ENCODE measurements at regions not wholly inside any gene's neighbourhood (a gene's known extent, or its start where the extent isn't known, plus 50 kb on each side); places are given as distances from the start of the nearest gene placed in this dataset.

GRCh38 chr4:140291259-140291658, 82.2 kb upstream of the SCOC start:
- Histone ChIP-seq H3K9ac (ENCODE audit: insufficient read depth in 1 of 2, low read length in 2 of 2) (no peak overlapping the region), H3K4me3 (no peak overlapping the region), H3K27me3 (ENCODE audit: control insufficient read depth in 3 of 3, insufficient read depth in 3 of 3, low read length in 2 of 3) (no peaks in the 10 kb centered on the region), H3K27ac (ENCODE audit: low read depth in 1 of 2, low read length in 1 of 2) (no peak overlapping the region), H3K36me3 (ENCODE audit: control insufficient read depth in 4 of 4, insufficient read depth in 4 of 4, low read length in 4 of 4) (peaks cover 0 to 2% (median 0%) of the 10 kb centered on the region in 4 donors), H3K4me1 (ENCODE audit: control insufficient read depth in 5 of 5, insufficient read depth in 5 of 5, low read length in 5 of 5) (peaks cover 0 to 1% (median 0%) of the 10 kb centered on the region in 5 donors), H3K9me3 (ENCODE audit: control insufficient read depth in 4 of 4, insufficient read depth in 3 of 4, low read length in 3 of 4) (no peaks in the 10 kb centered on the region)
- WGBS, 2 donors = 96 to 97% methylated on average over 4 of the region's 4 CpGs
- ATAC-seq (ENCODE audit: insufficient read depth, low FRiP score) (no peak), DNase-seq (no peak)
- TF ChIP-seq, protein P1, sequence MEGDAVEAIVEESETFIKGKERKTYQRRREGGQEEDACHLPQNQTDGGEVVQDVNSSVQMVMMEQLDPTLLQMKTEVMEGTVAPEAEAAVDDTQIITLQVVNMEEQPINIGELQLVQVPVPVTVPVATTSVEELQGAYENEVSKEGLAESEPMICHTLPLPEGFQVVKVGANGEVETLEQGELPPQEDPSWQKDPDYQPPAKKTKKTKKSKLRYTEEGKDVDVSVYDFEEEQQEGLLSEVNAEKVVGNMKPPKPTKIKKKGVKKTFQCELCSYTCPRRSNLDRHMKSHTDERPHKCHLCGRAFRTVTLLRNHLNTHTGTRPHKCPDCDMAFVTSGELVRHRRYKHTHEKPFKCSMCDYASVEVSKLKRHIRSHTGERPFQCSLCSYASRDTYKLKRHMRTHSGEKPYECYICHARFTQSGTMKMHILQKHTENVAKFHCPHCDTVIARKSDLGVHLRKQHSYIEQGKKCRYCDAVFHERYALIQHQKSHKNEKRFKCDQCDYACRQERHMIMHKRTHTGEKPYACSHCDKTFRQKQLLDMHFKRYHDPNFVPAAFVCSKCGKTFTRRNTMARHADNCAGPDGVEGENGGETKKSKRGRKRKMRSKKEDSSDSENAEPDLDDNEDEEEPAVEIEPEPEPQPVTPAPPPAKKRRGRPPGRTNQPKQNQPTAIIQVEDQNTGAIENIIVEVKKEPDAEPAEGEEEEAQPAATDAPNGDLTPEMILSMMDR (IDR thresholded peaks at IDR 0.05; ENCODE audit: control extremely low read depth, extremely low read depth) = no peak

GRCh38 chr4:140289486-140289885, 84.0 kb upstream of the SCOC start:
- 83 to 93% methylated on average over 2 of the region's 2 CpGs for WGBS, 2 donors
- DNase-seq (no peak), ATAC-seq (ENCODE audit: insufficient read depth, low FRiP score) (no peak)
- Histone ChIP-seq H3K4me1 (ENCODE audit: control insufficient read depth in 5 of 5, insufficient read depth in 5 of 5, low read length in 5 of 5) (no peaks in the 10 kb centered on the region), H3K27me3 (ENCODE audit: control insufficient read depth in 3 of 3, insufficient read depth in 3 of 3, low read length in 2 of 3) (no peaks in the 10 kb centered on the region), H3K36me3 (ENCODE audit: control insufficient read depth in 4 of 4, insufficient read depth in 4 of 4, low read length in 4 of 4) (peaks cover 0 to 2% (median 0%) of the 10 kb centered on the region in 4 donors), H3K27ac (ENCODE audit: low read depth in 1 of 2, low read length in 1 of 2) (no peak overlapping the region), H3K9ac (ENCODE audit: insufficient read depth in 1 of 2, low read length in 2 of 2) (no peak overlapping the region), H3K4me3 (no peak overlapping the region), H3K9me3 (ENCODE audit: control insufficient read depth in 4 of 4, insufficient read depth in 3 of 4, low read length in 3 of 4) (no peaks in the 10 kb centered on the region)
- TF ChIP-seq, protein P1 (IDR thresholded peaks at IDR 0.05; ENCODE audit: control extremely low read depth, extremely low read depth) = no peak

GRCh38 chr4:140286456-140286855, 87.0 kb upstream of the SCOC start:
- no peaks in the 10 kb centered on the region for H3K9me3 ChIP-seq (ENCODE audit: control insufficient read depth in 4 of 4, insufficient read depth in 3 of 4, low read length in 3 of 4)
- H3K4me1 ChIP-seq (ENCODE audit: control insufficient read depth in 5 of 5, insufficient read depth in 5 of 5, low read length in 5 of 5) = no peaks in the 10 kb centered on the region
- DNase-seq (no peak), ATAC-seq (ENCODE audit: insufficient read depth, low FRiP score) (no peak)
- no peak overlapping the region for H3K9ac ChIP-seq (ENCODE audit: insufficient read depth in 1 of 2, low read length in 2 of 2)
- no peaks in the 10 kb centered on the region for H3K27me3 ChIP-seq (ENCODE audit: control insufficient read depth in 3 of 3, insufficient read depth in 3 of 3, low read length in 2 of 3)
- TF ChIP-seq, protein P1 (IDR thresholded peaks at IDR 0.05; ENCODE audit: control extremely low read depth, extremely low read depth) = no peak
- 91 to 92% methylated on average over 18 of the region's 18 CpGs for WGBS, 2 donors
- H3K36me3 ChIP-seq (ENCODE audit: control insufficient read depth in 4 of 4, insufficient read depth in 4 of 4, low read length in 4 of 4) = peaks cover 0 to 2% (median 0%) of the 10 kb centered on the region in 4 donors
- no peak overlapping the region for H3K4me3 ChIP-seq
- H3K27ac ChIP-seq (ENCODE audit: low read depth in 1 of 2, low read length in 1 of 2) = no peak overlapping the region

- Histone ChIP-seq H3K9ac (ENCODE audit: insufficient read depth in 1 of 2, low read length in 2 of 2) (no peak overlapping the region), H3K36me3 (ENCODE audit: control insufficient read depth in 4 of 4, insufficient read depth in 4 of 4, low read length in 4 of 4) (peaks cover 0 to 2% (median 0%) of the 10 kb centered on the region in 4 donors), H3K4me1 (ENCODE audit: control insufficient read depth in 5 of 5, insufficient read depth in 5 of 5, low read length in 5 of 5) (no peaks in the 10 kb centered on the region), H3K4me3 (no peak overlapping the region), H3K27ac (ENCODE audit: low read depth in 1 of 2, low read length in 1 of 2) (no peak overlapping the region), H3K27me3 (ENCODE audit: control insufficient read depth in 3 of 3, insufficient read depth in 3 of 3, low read length in 2 of 3) (no peaks in the 10 kb centered on the region), H3K9me3 (ENCODE audit: control insufficient read depth in 4 of 4, insufficient read depth in 3 of 4, low read length in 3 of 4) (no peaks in the 10 kb centered on the region)
- TF ChIP-seq, protein P1 (IDR thresholded peaks at IDR 0.05; ENCODE audit: control extremely low read depth, extremely low read depth) = no peak
- ATAC-seq (ENCODE audit: insufficient read depth, low FRiP score) = no peak
- DNase-seq = no peak
- 92 to 98% methylated on average over 2 of the region's 2 CpGs for WGBS, 2 donors
These were observed 89.0 kb upstream of the SCOC start for GRCh38 chr4:140284456-140284855.

Measured in lung (tissue), 11 donors.